Aorta (tissue), 5 donors: ENCODE measurements at regions not wholly inside any gene's neighbourhood (a gene's known extent, or its start where the extent isn't known, plus 50 kb on each side); places are given as distances from the start of the nearest gene placed in this dataset.

Experiments used
- ATAC-seq: fragments of 200-7000 bp; cut with Tn5 transposase; one replicate; pipeline ENCODE4 v1.9.1; 2022; ENCODE audit warnings: moderate library complexity; ENCODE audit not compliant: low FRiP score
- DNase-seq, 2 donors: peaks; one replicate each; pipeline ENCODE4 v3.0.0-alpha.2; 2020
- H3K27ac ChIP-seq, 2 donors: one replicate each; pipeline ENCODE4 v1.5.1; 2013; ENCODE audit warnings: low read length in 2 of 2, mild to moderate bottlenecking in 2 of 2, moderate library complexity in 2 of 2, control low read depth in 1 of 2, inconsistent platforms in 1 of 2, low read depth in 1 of 2
- H3K27me3 ChIP-seq, 2 donors: one replicate each; pipeline ENCODE4 v1.6.1; 2013; ENCODE audit warnings: control low read depth in 1 of 2, low read length in 1 of 2, mild to moderate bottlenecking in 1 of 2, moderate library complexity in 1 of 2; ENCODE audit not compliant: insufficient read depth in 2 of 2, control insufficient read depth in 1 of 2
- H3K36me3 ChIP-seq, 2 donors: one replicate each; pipeline ENCODE4 v1.6.1; 2013; ENCODE audit warnings: control low read depth in 1 of 2, low read length in 1 of 2, mild to moderate bottlenecking in 1 of 2; ENCODE audit not compliant: insufficient read depth in 2 of 2, control insufficient read depth in 1 of 2
- H3K4me1 ChIP-seq, 2 donors: one replicate each; pipeline ENCODE4 v1.6.1; 2013; ENCODE audit warnings: low read length in 2 of 2, control low read depth in 1 of 2, mild to moderate bottlenecking in 1 of 2, moderate library complexity in 1 of 2; ENCODE audit not compliant: insufficient read depth in 2 of 2, control insufficient read depth in 1 of 2
- H3K4me3 ChIP-seq, 2 donors: one replicate each; pipeline ENCODE4 v1.5.1; 2013; ENCODE audit warnings: low read length in 2 of 2, control low read depth in 1 of 2, mild to moderate bottlenecking in 1 of 2
- H3K9me3 ChIP-seq: one replicate; pipeline ENCODE4 v1.6.1; 2013; ENCODE audit warnings: mild to moderate bottlenecking, low read length; ENCODE audit not compliant: control insufficient read depth
- WGBS, 2 donors: extraction: QIAGEN DNeasy Blood & Tissue Kit; methylation state at CpG; one replicate each; pipeline ENCODE4 v1.1.7; 2013; 5-methylcytosine and 5-hydroxymethylcytosine counted together
- intact Hi-C, 2 donors: fragments of 100-400 bp; cut with DNase I; formaldehyde crosslinking; loops; one replicate each; pipeline versions ENCODE4 v1.14.2 to v1.15.0; 2022
- donor health status: healthy with polysubstance abuse.
- donor health status: Bipolar disorder and iron deficiency.
- donor health status: DM: no; HTN: no; CAD: no.
- donor health status: DM: no; HTN: no; CAD: no.
- donor health status: DM: yes; HTN: yes; CAD: no.

GRCh38 chr3:18258492-18258891 is 166.6 kb downstream of the SATB1 start:
- ATAC-seq (no peak), DNase-seq (no peak)
- Histone ChIP-seq H3K9me3 (peaks cover 3% of the 10 kb centered on the region), H3K27me3 (peaks cover 0 to 2% of the 10 kb centered on the region in 2 donors), H3K4me1 (no peaks in the 10 kb centered on the region), H3K4me3 (no peak overlapping the region), H3K36me3 (no peaks in the 10 kb centered on the region), H3K27ac (no peak overlapping the region)
- 95 to 96% methylated on average over 7 of the region's 7 CpGs for WGBS, 2 donors
- intact Hi-C loops = no loop called here

DNA sequence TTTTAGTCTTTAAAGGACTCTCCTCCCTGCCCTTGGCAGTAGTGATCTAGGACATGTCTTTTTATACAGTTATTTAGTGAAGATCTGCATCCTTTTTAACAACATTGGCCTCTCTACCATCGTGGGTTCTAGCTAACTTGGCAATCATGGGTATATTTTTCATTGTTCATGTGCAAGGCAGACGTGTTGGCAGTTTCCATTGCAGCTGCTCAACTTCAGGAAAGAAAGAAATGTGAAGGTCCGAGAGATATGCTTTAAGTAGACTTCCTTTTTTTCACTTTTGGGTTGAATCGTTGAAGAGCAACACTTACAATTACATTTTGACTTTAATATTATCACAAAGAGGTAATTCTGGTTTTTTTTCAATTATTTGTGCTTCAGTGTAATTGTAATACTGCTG is 172.6 kb downstream of the SATB1 start:
- Histone ChIP-seq H3K36me3 (no peaks in the 10 kb centered on the region), H3K27me3 (peaks cover 0 to 2% of the 10 kb centered on the region in 2 donors), H3K9me3 (peaks cover 1% of the 10 kb centered on the region), H3K27ac (no peak overlapping the region), H3K4me1 (no peaks in the 10 kb centered on the region), H3K4me3 (no peak overlapping the region)
- ATAC-seq (no peak), DNase-seq (no peak)
- intact Hi-C loops = no loop called here
- WGBS, 2 donors = 13% methylated on average over 4 of the region's 4 CpGs

- 56 to 67% methylated on average over 2 of the region's 2 CpGs for whole genome bisulfite sequencing, 2 donors
- peaks cover 3% of the 10 kb centered on the region for H3K9me3 ChIP-seq
- H3K27ac ChIP-seq = no peak overlapping the region
- DNase-seq (no peak), ATAC-seq (no peak)
- H3K4me1 ChIP-seq = no peaks in the 10 kb centered on the region
- no peaks in the 10 kb centered on the region for H3K36me3 ChIP-seq
- no peak overlapping the region for H3K4me3 ChIP-seq
- intact Hi-C loops = no loop called here
- peaks cover 0 to 2% of the 10 kb centered on the region in 2 donors for H3K27me3 ChIP-seq
These were observed 174.1 kb downstream of the SATB1 start for GRCh38 chr3:18250991-18251390.

DNA sequence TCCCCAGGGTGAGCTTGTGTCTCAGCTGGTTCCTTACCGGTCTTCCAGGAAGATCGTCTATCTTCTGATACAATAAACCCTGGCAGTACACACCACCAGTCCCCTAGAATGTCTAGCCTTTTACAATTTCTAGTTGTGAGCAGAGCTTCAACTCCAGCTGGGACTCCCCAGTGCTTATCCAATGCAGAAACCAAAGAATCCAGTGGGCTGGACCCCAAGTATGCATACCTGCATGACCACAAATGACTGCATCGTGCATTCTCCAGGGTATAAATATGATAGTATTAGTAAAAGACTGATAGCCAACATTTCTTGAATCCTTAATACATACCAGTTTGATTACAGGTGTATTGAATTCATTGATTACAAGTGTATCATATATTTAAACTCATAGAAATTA is 176.0 kb downstream of the SATB1 start:
- intact Hi-C loops = no loop called here
- ATAC-seq = no peak
- Histone ChIP-seq H3K4me1 (no peaks in the 10 kb centered on the region), H3K36me3 (no peaks in the 10 kb centered on the region), H3K27ac (no peak overlapping the region), H3K27me3 (peaks cover 0 to 2% of the 10 kb centered on the region in 2 donors), H3K4me3 (no peak overlapping the region), H3K9me3 (peaks cover 2% of the 10 kb centered on the region)
- DNase-seq = no peak
- 77 to 85% methylated on average over 3 of the region's 3 CpGs for WGBS, 2 donors

DNA sequence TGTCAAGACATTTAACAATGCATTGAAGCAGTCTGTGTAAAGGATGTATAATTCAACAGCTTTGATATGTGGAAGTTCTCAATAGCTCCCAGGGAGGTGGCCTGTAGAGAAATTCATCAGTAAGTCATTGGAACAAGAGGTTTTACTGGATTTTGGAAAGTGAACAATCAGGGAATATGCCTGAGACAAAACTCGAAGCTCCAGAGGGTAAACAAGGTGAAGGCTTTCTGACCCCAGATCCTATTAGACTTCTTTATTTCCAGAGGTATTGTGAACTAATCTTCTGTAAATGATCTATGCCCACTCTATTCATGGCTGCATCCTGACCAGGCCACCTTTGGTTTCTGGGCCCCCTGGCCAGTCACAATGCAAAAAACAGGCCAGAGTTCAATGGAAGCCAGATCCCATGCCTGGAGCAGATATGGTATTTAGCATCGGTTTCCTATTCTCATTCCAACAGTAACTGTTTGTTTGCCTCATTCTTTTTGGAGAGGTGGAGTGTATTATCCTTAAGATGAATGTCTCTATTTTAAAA is 177.3 kb downstream of the SATB1 start:
- Histone ChIP-seq H3K27ac (no peak overlapping the region), H3K9me3 (peaks cover 2% of the 10 kb centered on the region), H3K4me3 (no peak overlapping the region), H3K4me1 (no peaks in the 10 kb centered on the region), H3K36me3 (no peaks in the 10 kb centered on the region), H3K27me3 (peaks cover 0 to 2% of the 10 kb centered on the region in 2 donors)
- intact Hi-C loops = no loop called here
- WGBS, 2 donors = 57 to 60% methylated on average over 2 of the region's 2 CpGs
- no peak for ATAC-seq
- no peak for DNase-seq

GRCh38 chr3:18247139-18247695 is 177.9 kb downstream of the SATB1 start:
- ATAC-seq (no peak), DNase-seq (no peak)
- no peaks in the 10 kb centered on the region for H3K4me1 ChIP-seq
- H3K36me3 ChIP-seq = no peaks in the 10 kb centered on the region
- peaks cover 0 to 2% of the 10 kb centered on the region in 2 donors for H3K27me3 ChIP-seq
- no peak overlapping the region for H3K27ac ChIP-seq
- intact Hi-C loops = no loop called here
- H3K4me3 ChIP-seq = no peak overlapping the region
- H3K9me3 ChIP-seq = peaks cover 2% of the 10 kb centered on the region

DNA sequence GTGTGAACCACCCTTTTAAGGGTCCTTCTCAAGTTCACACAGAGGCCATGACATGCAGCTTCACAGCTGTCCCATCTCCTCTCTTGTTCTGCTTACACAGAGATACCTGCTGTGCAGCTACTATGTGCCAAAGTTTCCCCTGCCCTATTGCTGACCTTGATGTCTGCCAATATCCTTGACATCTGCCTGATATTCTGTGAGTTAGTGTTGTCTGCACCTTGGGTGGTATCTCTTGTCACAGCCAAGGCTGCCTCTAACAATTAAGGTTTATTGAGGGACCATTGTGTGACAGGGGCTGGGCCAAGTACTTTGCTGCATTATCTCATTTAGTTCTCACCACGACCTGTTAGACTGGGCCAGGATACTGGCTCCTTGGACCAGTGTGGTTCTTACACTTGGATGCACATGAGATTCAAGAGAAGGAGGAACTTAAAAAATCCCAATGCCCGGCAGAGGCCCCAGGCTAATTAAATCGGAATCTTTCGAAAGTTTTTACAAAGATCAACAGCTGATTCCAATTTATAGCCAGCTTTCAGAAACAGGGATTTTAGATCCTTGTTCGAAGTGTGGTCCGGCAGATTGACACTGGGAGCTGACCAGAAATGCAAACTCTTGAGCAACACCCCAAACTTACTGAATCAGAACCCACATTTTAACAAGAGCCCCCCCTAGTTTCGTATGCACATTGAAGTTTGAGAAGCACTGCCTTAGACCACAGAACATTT is 178.6 kb downstream of the SATB1 start:
- H3K36me3 ChIP-seq = no peaks in the 10 kb centered on the region
- DNase-seq (no peak), ATAC-seq (no peak)
- H3K27ac ChIP-seq = no peak overlapping the region
- intact Hi-C loops = no loop called here
- peaks cover 0 to 2% of the 10 kb centered on the region in 2 donors for H3K27me3 ChIP-seq
- H3K4me3 ChIP-seq = no peak overlapping the region
- 60 to 69% methylated on average over 7 of the region's 7 CpGs for WGBS, 2 donors
- H3K9me3 ChIP-seq = peaks cover 2% of the 10 kb centered on the region
- H3K4me1 ChIP-seq = no peaks in the 10 kb centered on the region

DNA sequence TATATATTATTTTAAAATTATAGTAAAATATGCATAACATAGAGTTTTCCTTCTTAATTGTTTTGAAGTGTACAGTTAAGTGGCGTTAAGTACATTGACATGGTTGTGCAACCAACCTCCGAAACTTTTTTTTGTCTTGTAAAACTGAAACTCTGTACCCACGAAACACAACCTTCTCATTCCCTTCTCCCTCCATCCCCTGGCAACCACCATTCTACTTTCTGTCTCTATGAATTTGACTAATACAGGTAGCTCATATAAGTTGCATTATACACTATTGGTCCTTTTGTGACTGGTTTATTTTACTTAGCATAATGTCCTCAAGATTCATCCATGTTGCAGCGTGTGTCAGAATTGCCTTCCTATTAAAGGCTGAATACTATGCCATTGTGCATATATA is 179.4 kb downstream of the SATB1 start:
- Histone ChIP-seq H3K27ac (no peak overlapping the region), H3K4me3 (no peak overlapping the region), H3K36me3 (no peaks in the 10 kb centered on the region), H3K27me3 (peaks cover 0 to 2% of the 10 kb centered on the region in 2 donors), H3K4me1 (no peaks in the 10 kb centered on the region), H3K9me3 (peaks cover 2% of the 10 kb centered on the region)
- DNase-seq (no peak), ATAC-seq (no peak)
- WGBS, 2 donors = 87 to 89% methylated on average over 4 of the region's 4 CpGs
- intact Hi-C loops = no loop called here

GRCh38 chr3:18241837-18242236 is 183.3 kb downstream of the SATB1 start:
- no peaks in the 10 kb centered on the region for H3K4me1 ChIP-seq
- no peak overlapping the region for H3K4me3 ChIP-seq
- H3K27ac ChIP-seq = no peak overlapping the region
- H3K36me3 ChIP-seq = no peaks in the 10 kb centered on the region
- H3K9me3 ChIP-seq = peaks cover 2% of the 10 kb centered on the region
- H3K27me3 ChIP-seq = peaks cover 0 to 2% of the 10 kb centered on the region in 2 donors
- WGBS, 2 donors = 74 to 84% methylated on average over 1 of the region's 1 CpG
- ATAC-seq (no peak), DNase-seq (no peak)
- intact Hi-C loops = no loop called here
